ENCODE measurements at regions not wholly inside any gene's neighbourhood (a gene's known extent, or its start where the extent isn't known, plus 50 kb on each side); places are given as distances from the start of the nearest gene placed in this dataset.

DNA sequence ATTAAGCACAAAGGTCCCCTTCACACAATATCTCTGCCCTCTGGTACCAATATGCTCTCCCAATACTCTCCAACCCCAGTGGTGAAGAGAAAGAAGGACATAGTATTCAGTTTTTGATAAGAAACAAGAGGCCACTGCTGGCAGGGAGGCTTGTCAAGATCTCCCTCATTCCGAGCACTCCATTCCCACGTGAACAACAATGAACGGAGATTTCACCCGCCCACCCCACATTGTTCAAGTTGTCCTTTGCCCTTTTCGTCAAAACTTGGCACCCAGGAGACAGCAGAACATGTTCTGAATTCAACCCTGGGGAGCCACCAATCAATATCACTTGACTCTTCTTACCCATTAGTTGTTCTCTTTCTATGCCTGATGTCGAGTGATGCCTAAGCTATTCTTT, 54.2 kb upstream of the SLC25A4 start (continued):
- TF ChIP-seq SUPT5H (IDR thresholded peaks at IDR 0.05) = no peak
- TF ChIP-seq, protein P1, sequence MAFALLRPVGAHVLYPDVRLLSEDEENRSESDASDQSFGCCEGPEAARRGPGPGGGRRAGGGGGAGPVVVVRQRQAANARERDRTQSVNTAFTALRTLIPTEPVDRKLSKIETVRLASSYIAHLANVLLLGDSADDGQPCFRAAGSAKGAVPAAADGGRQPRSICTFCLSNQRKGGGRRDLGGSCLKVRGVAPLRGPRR (CRISPR knock-in tag; IDR thresholded peaks at IDR 0.05) = no peak

DNA sequence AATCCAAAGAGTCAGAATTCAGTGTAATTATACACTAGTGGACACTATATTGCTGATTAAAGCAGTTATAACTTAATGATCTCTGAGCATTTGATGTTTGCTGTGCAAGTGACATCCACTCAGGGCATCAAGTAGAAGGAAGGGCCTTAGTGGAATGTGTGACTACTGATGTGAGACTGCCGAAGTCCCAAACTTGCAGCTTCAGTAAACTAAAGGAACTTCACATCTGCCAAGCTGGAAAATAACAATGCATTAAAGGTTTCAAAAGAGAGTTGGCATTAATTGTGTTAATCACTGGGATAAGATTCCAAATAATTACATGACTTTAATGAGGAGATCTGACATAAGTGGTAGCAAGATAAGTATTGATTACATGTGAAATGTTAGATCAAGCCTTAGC, 52.5 kb upstream of the SLC25A4 start:
- no peaks in the 10 kb centered on the region for H3K36me3 ChIP-seq (ENCODE audit: control insufficient read depth, insufficient read depth, low read length)
- no peak overlapping the region for H3K9ac ChIP-seq (ENCODE audit: insufficient read depth in 1 of 2, low read depth in 2 of 2, low read length in 2 of 2)
- H3K79me2 ChIP-seq (ENCODE audit: control insufficient read depth, insufficient read depth, low read length) = no peaks in the 10 kb centered on the region
- peaks cover 0 to 6% of the 10 kb centered on the region in 2 experiments; a peak in 1 of 5 replicates for H3K27me3 ChIP-seq (ENCODE audit: control insufficient read depth in 2 of 2, insufficient read depth in 2 of 2, low read length in 2 of 2)
- FAIRE-seq (no peak), ATAC-seq (no peak), DNase-seq (ENCODE audit: extremely low read depth in 1 of 4, low spot score in 3 of 4) (no peak)
- no peak overlapping the region for H3K4me2 ChIP-seq (ENCODE audit: insufficient read depth, low read length)
- 0% methylated on average over 1 of the region's 1 CpG for WGBS (ENCODE audit: insufficient coverage, low coverage, missing lambda C conversion rate)
- H3K4me1 ChIP-seq (replicated peaks in 1 of 2; ENCODE audit: control insufficient read depth in 2 of 2, insufficient read depth in 2 of 2, low read length in 2 of 2) = peaks cover 0 to 5% of the 10 kb centered on the region in 2 experiments; a peak in 1 of 5 replicates
- in situ Hi-C loops (cut with MboI) (no loop called here), intact Hi-C loops (cut with micrococcal nuclease) (no loop called here)
- no TSS peak for BruUV-seq (replicated peaks)
- H3K4me3 ChIP-seq = no peak overlapping the region
- TF ChIP-seq ZKSCAN1 (IDR thresholded peaks at IDR 0.05; ENCODE audit: low read depth, low read length) (no peak), CREBBP (IDR thresholded peaks at IDR 0.05; ENCODE audit: low read depth, low read length) (no peak), MTA1 (IDR thresholded peaks at IDR 0.05; ENCODE audit: borderline replicate concordance) (no peak)
- no peak overlapping the region for H2AFZ ChIP-seq (ENCODE audit: low read depth, low read length)
- no peaks in the 10 kb centered on the region for H3K9me3 ChIP-seq (replicated peaks; ENCODE audit: control insufficient read depth, insufficient read depth, low read depth, low read length)
- POLR2A ChIA-PET = no interaction called here
- CTCF ChIA-PET (ENCODE audit: low intra/inter-chr PET ratio) = no interaction called here
- no peaks in the 10 kb centered on the region for H3K9me1 ChIP-seq (ENCODE audit: control insufficient read depth, insufficient read depth, low read length)
- H4K20me1 ChIP-seq (replicated peaks; ENCODE audit: control insufficient read depth, insufficient read depth, low read length) = no peaks in the 10 kb centered on the region
- H3K27ac ChIP-seq (ENCODE audit: extremely low read depth, low read depth, low read length) = no peak overlapping the region
